IPS-18a (cell line): ENCODE measurements at regions not wholly inside any gene's neighbourhood (a gene's known extent, or its start where the extent isn't known, plus 50 kb on each side); places are given as distances from the start of the nearest gene placed in this dataset.

Experiments used
- H3K27ac ChIP-seq: one replicate; pipeline ENCODE4 v1.5.1; 2013; ENCODE audit warnings: low read length
- H3K27me3 ChIP-seq: one replicate; pipeline ENCODE4 v1.6.1; 2013; ENCODE audit warnings: mild to moderate bottlenecking, low read length; ENCODE audit not compliant: control insufficient read depth, insufficient read depth
- H3K36me3 ChIP-seq: one replicate; pipeline ENCODE4 v1.6.1; 2013; ENCODE audit warnings: low read depth, low read length; ENCODE audit not compliant: control insufficient read depth
- H3K4me1 ChIP-seq: one replicate; pipeline ENCODE4 v1.6.1; 2013; ENCODE audit warnings: low read depth, low read length; ENCODE audit not compliant: control insufficient read depth
- H3K4me3 ChIP-seq: one replicate; pipeline ENCODE4 v1.5.1; 2013; ENCODE audit warnings: low read length
- H3K9ac ChIP-seq: one replicate; pipeline ENCODE4 v1.6.1; 2013; ENCODE audit warnings: mild to moderate bottlenecking, low read length, moderate library complexity
- H3K9me3 ChIP-seq: one replicate; pipeline ENCODE4 v1.6.1; 2013; ENCODE audit warnings: low read depth, low read length; ENCODE audit not compliant: control insufficient read depth

DNA sequence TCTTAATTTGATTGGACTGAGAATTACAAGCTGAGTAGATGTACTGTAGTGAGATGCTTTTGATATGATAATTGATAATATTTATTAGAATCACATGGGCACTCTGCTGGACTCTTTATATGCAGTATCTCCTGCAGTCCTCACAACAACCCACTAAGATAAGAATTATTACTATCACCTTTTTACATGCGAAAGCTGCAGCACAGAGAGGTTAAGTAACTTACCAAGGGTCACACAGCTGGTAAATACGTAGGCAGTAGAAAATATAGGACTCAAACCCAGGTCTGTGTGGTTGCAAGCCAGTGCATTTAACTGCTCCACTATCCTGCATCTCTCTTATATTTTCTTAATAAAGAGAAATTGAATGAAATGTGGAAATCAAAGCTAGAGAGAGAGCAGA, 392.8 kb upstream of the RORA start:
- no peak overlapping the region for H3K27ac ChIP-seq
- no peak overlapping the region for H3K9ac ChIP-seq
- peaks cover 6% of the 10 kb centered on the region for H3K9me3 ChIP-seq
- H3K36me3 ChIP-seq = no peaks in the 10 kb centered on the region
- no peaks in the 10 kb centered on the region for H3K4me1 ChIP-seq
- H3K27me3 ChIP-seq = no peaks in the 10 kb centered on the region
- H3K4me3 ChIP-seq = no peak overlapping the region

DNA sequence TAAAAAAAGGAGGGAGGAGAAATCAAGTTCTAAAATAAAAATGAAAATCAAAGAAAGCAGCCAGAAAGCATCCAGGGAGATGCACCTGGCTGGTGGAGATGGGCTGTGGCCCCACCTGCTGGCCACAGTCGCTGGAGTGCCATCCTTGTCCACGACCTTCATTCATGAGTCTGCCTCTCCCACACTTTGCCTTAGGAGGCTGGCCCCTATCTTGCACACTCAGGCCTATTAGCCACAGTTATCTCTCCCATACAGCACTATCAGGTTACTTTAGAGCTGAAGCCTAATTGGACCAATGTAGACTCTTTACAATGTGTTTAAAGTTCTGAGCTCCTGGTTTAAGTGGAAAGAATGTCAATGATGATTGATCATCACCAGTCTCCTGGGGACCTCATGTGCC, 392.0 kb upstream of the RORA start:
- Histone ChIP-seq H3K9me3 (peaks cover 6% of the 10 kb centered on the region), H3K9ac (no peak overlapping the region), H3K4me3 (no peak overlapping the region), H3K36me3 (no peaks in the 10 kb centered on the region), H3K27ac (no peak overlapping the region), H3K27me3 (no peaks in the 10 kb centered on the region), H3K4me1 (no peaks in the 10 kb centered on the region)

DNA sequence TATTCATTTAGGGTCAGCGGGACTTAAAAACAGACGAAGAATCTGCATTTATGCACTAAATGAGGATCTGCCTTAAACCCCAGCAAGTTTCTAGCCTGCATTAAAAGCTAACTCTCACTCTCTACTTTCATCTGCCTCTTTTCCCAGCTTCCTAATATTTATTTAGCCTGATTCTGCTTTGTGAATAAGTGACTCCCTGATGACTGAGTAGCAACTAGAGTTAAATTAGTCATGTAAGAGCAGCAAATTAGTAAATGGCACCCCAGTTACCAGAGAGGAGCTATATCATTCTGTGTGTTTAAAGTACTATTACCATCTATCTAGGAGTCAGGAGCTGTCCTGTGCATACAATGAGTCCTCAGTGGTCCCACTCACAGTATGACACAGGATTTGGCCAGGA, 391.0 kb upstream of the RORA start:
- H3K9ac ChIP-seq = no peak overlapping the region
- H3K4me3 ChIP-seq = no peak overlapping the region
- no peaks in the 10 kb centered on the region for H3K4me1 ChIP-seq
- H3K9me3 ChIP-seq = peaks cover 6% of the 10 kb centered on the region
- no peak overlapping the region for H3K27ac ChIP-seq
- H3K27me3 ChIP-seq = no peaks in the 10 kb centered on the region
- no peaks in the 10 kb centered on the region for H3K36me3 ChIP-seq

DNA sequence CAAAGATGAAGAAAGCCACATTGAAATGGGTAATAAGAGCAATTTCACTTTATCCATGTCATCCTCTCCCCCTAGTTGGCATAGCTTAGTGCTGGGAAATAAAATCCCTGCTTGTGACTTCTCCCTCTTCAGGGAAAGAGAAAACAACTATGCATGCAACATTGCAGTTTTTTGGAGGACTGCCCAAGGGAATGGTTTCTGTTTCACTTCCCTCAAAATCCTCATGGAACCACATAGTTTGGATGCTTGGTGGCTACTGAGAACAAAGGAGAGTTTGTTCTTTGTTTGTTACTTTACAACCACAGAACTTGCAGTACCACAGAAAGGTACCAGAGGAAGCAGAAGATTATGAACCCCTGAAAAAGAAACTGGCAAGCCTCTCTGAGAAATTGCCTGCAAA, 384.6 kb upstream of the RORA start:
- Histone ChIP-seq H3K27ac (no peak overlapping the region), H3K4me1 (no peaks in the 10 kb centered on the region), H3K9ac (no peak overlapping the region), H3K36me3 (no peaks in the 10 kb centered on the region), H3K4me3 (no peak overlapping the region), H3K27me3 (no peaks in the 10 kb centered on the region), H3K9me3 (peaks cover 6% of the 10 kb centered on the region)

DNA sequence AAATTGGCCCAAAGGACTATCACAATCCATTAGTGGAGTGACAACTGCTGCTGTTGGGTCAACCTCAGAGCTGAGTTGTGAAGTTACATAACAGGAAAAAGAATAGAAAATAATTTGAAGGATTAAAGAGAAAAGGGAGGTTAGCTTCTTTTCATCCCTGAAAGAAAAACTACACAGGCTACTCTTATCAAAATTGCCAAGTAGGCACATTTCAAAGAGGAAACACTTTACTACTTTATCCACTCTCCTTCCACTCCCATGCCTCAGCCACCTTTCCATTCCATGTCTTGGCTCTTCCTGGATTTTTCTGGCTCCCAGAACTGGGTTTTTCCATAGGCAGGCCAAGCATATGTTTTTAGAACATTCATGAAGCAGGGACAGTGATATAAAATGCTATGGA, 384.0 kb upstream of the RORA start:
- Histone ChIP-seq H3K36me3 (no peaks in the 10 kb centered on the region), H3K9me3 (peaks cover 6% of the 10 kb centered on the region), H3K4me1 (no peaks in the 10 kb centered on the region), H3K9ac (no peak overlapping the region), H3K27ac (no peak overlapping the region), H3K4me3 (no peak overlapping the region), H3K27me3 (no peaks in the 10 kb centered on the region)

DNA sequence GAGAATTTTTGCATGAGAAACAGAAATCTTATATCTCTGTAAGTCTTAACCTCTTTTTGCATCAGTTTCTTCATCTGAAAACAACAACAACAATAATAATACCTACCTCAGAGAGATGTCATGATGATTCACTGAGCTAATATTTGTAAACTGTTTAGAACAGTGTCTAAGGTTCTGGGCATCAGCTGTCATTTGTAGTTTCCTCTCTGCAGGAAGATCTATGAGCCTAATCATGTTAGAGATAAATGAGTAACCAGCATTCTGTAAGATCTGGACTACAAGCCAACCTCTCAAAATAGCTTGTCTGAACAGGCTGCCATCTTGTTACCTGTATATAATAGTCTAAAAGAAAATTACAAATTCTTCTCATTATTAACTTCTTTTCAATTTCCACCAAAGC, 383.0 kb upstream of the RORA start:
- Histone ChIP-seq H3K27ac (no peak overlapping the region), H3K4me1 (no peaks in the 10 kb centered on the region), H3K9ac (no peak overlapping the region), H3K4me3 (no peak overlapping the region), H3K9me3 (no peaks in the 10 kb centered on the region), H3K36me3 (no peaks in the 10 kb centered on the region), H3K27me3 (no peaks in the 10 kb centered on the region)

DNA sequence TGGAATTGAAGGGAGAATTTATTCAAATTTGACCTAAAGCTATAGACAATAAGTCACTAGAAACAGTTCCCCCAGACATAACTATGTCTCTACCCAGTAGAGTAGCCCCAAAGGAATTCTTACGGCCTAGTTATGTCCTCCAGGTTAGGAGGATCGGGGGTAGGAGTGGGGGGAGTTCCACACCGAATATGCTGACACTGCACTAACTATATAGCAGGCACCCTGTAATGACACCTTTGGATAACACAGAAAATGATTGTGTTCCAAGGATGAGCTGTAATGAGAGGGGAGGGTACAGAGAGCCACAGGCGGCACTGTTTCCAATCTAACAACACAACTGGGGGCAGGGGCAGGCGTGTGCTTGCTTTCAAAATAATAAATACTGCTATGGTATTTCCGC, 376.2 kb upstream of the RORA start:
- no peak overlapping the region for H3K4me3 ChIP-seq
- no peaks in the 10 kb centered on the region for H3K4me1 ChIP-seq
- no peak overlapping the region for H3K27ac ChIP-seq
- no peaks in the 10 kb centered on the region for H3K27me3 ChIP-seq
- no peak overlapping the region for H3K9ac ChIP-seq
- H3K36me3 ChIP-seq = no peaks in the 10 kb centered on the region
- H3K9me3 ChIP-seq = no peaks in the 10 kb centered on the region

DNA sequence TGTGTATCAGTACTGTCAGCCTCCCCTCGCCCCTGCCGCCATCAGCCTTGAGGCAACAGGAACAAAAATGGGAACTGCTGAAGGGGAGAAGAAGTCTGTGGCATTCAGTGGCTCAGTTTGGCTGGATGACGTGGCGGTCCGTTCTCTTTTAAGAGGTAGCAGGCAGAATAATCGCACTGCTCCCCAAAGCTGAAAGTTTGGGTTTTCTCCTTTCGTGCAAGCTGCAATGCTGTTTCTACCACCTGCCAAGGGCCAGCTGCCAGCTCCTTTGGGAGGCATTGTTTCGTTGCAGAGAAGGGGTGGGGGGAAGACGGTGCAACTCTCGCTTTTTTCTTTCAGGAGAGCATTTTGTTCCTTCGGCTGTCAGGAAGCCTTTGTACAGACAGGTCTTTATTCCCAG, 369.6 kb upstream of the RORA start:
- Histone ChIP-seq H3K4me1 (peaks cover 9% of the 10 kb centered on the region), H3K36me3 (no peaks in the 10 kb centered on the region), H3K4me3 (no peak overlapping the region), H3K9ac (no peak overlapping the region), H3K9me3 (no peaks in the 10 kb centered on the region), H3K27me3 (no peaks in the 10 kb centered on the region), H3K27ac (no peak overlapping the region)

DNA sequence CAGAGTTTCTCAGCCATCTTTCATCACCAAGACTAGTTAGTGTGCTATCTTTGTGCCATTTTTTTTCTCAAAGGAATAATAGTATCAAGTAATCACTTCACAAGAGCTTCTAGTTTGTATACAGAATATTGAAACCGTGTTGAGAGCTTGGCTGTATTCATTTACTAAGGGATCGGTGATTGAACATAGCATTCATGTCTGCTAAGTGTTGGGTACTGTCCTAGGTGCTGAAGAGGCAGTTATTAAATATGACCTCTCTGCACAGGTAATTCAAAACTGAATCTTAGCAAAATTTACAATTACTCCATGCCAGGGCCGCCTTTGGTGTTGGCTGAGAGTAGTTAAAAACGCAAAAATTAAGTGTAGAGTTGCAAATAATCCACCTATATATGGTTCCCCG, 355.3 kb upstream of the RORA start:
- H3K36me3 ChIP-seq = no peaks in the 10 kb centered on the region
- no peaks in the 10 kb centered on the region for H3K27me3 ChIP-seq
- no peak overlapping the region for H3K4me3 ChIP-seq
- H3K9ac ChIP-seq = no peak overlapping the region
- no peaks in the 10 kb centered on the region for H3K4me1 ChIP-seq
- no peak overlapping the region for H3K27ac ChIP-seq
- H3K9me3 ChIP-seq = no peaks in the 10 kb centered on the region

DNA sequence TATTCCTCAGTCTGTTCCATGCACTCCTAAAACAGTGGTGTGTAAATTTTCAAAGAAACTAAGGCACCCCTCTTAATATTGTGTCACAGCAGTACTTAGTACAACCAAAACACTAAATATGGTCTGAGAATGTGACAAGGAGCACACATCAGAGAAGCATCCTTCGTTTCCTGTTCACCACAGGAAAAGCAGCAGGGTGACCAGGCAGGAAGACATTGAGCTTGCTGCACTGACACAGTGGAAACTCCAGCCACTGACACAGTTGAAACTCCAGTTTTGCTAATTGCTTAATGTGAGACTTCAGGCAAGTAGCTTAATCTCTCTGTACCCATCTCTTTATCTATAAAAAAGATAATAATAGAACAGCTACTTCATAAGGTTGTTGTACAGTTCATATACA, 353.0 kb upstream of the RORA start:
- H3K4me3 ChIP-seq = no peak overlapping the region
- no peaks in the 10 kb centered on the region for H3K27me3 ChIP-seq
- no peaks in the 10 kb centered on the region for H3K9me3 ChIP-seq
- no peak overlapping the region for H3K9ac ChIP-seq
- no peaks in the 10 kb centered on the region for H3K4me1 ChIP-seq
- no peaks in the 10 kb centered on the region for H3K36me3 ChIP-seq
- no peak overlapping the region for H3K27ac ChIP-seq

DNA sequence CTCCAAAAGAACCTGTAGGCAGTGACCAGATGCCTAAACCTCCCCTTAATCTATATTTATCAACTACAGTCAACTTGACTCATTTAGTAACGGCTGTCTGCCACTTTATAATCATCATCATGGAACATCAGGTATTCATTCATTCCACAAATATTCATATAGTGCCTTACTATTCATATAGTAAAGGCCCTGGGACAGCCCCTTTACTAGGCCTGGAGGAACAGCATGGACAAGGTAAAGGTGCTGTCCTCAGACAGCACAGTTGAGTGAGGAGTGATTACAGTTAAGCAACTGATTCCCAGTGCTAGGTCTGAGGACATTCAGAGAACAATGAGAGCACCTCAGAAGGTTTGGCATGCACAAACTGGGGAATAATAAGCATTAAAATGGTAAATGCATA, 346.5 kb upstream of the RORA start:
- no peak overlapping the region for H3K27ac ChIP-seq
- no peak overlapping the region for H3K9ac ChIP-seq
- H3K9me3 ChIP-seq = no peaks in the 10 kb centered on the region
- no peaks in the 10 kb centered on the region for H3K36me3 ChIP-seq
- H3K4me3 ChIP-seq = no peak overlapping the region
- no peaks in the 10 kb centered on the region for H3K27me3 ChIP-seq
- no peaks in the 10 kb centered on the region for H3K4me1 ChIP-seq

DNA sequence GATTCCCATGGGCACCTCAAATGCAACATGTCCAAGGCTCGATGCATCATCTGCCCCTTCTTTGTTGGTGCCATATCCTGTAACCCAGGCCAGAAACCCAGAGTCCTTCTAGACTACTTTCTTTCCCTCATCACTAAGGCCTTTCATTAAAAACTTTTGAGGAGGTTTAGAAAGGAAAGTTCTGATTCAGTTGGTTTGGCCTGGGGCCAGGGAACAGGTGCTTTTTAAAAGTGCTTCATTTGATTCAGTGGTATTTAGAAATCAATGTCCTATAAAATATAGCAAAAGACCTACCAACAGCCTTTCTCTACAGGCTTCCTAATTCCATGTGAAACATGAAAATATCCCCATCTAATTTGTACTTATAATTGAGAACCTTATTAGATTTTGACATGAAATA, 341.9 kb upstream of the RORA start:
- Histone ChIP-seq H3K36me3 (no peaks in the 10 kb centered on the region), H3K4me3 (no peak overlapping the region), H3K27ac (no peak overlapping the region), H3K9me3 (no peaks in the 10 kb centered on the region), H3K4me1 (no peaks in the 10 kb centered on the region), H3K27me3 (no peaks in the 10 kb centered on the region), H3K9ac (no peak overlapping the region)

DNA sequence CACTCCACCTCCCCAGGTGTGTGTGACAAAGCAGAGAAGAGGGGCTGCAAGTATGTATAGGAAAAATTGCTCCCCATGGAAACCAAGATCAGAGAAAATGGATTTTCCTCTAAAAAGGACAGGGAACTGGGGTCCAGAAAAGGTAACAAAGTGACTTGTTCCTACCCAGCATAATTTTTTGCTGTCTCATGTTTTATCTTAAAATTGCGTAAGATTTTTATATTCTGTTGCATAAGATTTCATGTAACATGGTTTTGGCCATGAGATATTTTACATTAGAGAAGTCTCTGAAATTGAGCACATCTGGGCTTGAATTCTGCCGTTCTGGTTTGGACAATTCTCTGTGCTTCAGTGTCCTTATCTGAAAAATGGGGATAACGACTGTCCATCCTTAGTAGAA, 335.7 kb upstream of the RORA start:
- H3K9me3 ChIP-seq = no peaks in the 10 kb centered on the region
- H3K4me1 ChIP-seq = no peaks in the 10 kb centered on the region
- H3K27ac ChIP-seq = no peak overlapping the region
- H3K4me3 ChIP-seq = no peak overlapping the region
- H3K27me3 ChIP-seq = no peaks in the 10 kb centered on the region
- no peak overlapping the region for H3K9ac ChIP-seq
- no peaks in the 10 kb centered on the region for H3K36me3 ChIP-seq
